ENCODE measurements at regions not wholly inside any gene's neighbourhood (a gene's known extent, or its start where the extent isn't known, plus 50 kb on each side); places are given as distances from the start of the nearest gene placed in this dataset.
"Not testable (repeated sequence)": the region's sequence is repeated elsewhere in the genome, so short reads cannot be mapped to it uniquely, and the experiment has no call there.

GRCh38 chr12:89774645-89775044, 66.0 kb upstream of the ATP2B1 start:
- H3K4me1 Mint-ChIP-seq: no peaks in the 10 kb centered on the region
- no peak overlapping the region for H3K27ac Mint-ChIP-seq
- no peak overlapping the region for H3K4me3 Mint-ChIP-seq
- no peak for ATAC-seq (replicated peaks)
- H3K27me3 Mint-ChIP-seq: no peaks in the 10 kb centered on the region
- peaks cover 4% of the 10 kb centered on the region for H3K9me3 Mint-ChIP-seq
- H3K36me3 Mint-ChIP-seq (ENCODE audit: low read depth): no peaks in the 10 kb centered on the region

DNA sequence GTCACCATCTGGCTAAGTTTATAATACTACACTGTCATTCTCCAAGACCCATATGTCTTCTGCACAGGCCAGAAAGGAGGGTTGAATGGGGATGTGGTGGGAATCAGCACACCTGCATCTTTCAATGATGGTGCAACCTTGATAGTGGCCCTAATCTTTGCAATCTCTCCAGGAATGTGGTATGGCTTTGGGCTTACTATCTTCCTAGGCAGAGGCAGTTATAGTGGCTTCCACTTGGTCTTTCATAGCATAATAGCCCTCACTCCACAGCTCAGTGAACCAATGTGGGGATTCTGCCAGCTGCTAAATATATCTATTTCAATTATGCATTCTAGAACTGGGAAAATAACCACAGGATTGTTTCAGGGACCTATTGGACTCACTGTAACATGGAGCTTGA, 61.8 kb upstream of the ATP2B1 start:
- no peak for ATAC-seq (replicated peaks)
- Mint-ChIP-seq H3K36me3 (ENCODE audit: low read depth) (no peaks in the 10 kb centered on the region), H3K27me3 (no peaks in the 10 kb centered on the region), H3K9me3 (peaks cover 4% of the 10 kb centered on the region), H3K27ac (no peak overlapping the region), H3K4me3 (no peak overlapping the region), H3K4me1 (peaks cover 10% of the 10 kb centered on the region)

- H3K27ac Mint-ChIP-seq: peak overlapping the region; percentile 28
- H3K27me3 Mint-ChIP-seq: no peaks in the 10 kb centered on the region
- no peak for ATAC-seq (replicated peaks)
- H3K4me3 Mint-ChIP-seq: no peak overlapping the region
- no peaks in the 10 kb centered on the region for H3K36me3 Mint-ChIP-seq (ENCODE audit: low read depth)
- peaks cover 15% of the 10 kb centered on the region for H3K4me1 Mint-ChIP-seq
- H3K9me3 Mint-ChIP-seq: peaks cover 9% of the 10 kb centered on the region
Measured at GRCh38 chr12:89769483-89769818, 60.8 kb upstream of the ATP2B1 start.

- Mint-ChIP-seq H3K4me1 (peaks cover 15% of the 10 kb centered on the region), H3K9me3 (peaks cover 8% of the 10 kb centered on the region), H3K27me3 (no peaks in the 10 kb centered on the region), H3K4me3 (no peak overlapping the region), H3K27ac (peak overlapping the region; percentile 43), H3K36me3 (ENCODE audit: low read depth) (no peaks in the 10 kb centered on the region)
- peak; percentile 91 for ATAC-seq (replicated peaks)
Measured at GRCh38 chr12:89768586-89769482, 60.2 kb upstream of the ATP2B1 start.

- peaks cover 15% of the 10 kb centered on the region for H3K4me1 Mint-ChIP-seq
- H3K27me3 Mint-ChIP-seq: no peaks in the 10 kb centered on the region
- H3K36me3 Mint-ChIP-seq (ENCODE audit: low read depth): no peaks in the 10 kb centered on the region
- peak overlapping the region; percentile 63 for H3K27ac Mint-ChIP-seq
- ATAC-seq (replicated peaks): no peak
- H3K9me3 Mint-ChIP-seq: peaks cover 8% of the 10 kb centered on the region
- H3K4me3 Mint-ChIP-seq: peak overlapping the region; percentile 15
Measured at GRCh38 chr12:89765959-89766824, 57.6 kb upstream of the ATP2B1 start.

DNA sequence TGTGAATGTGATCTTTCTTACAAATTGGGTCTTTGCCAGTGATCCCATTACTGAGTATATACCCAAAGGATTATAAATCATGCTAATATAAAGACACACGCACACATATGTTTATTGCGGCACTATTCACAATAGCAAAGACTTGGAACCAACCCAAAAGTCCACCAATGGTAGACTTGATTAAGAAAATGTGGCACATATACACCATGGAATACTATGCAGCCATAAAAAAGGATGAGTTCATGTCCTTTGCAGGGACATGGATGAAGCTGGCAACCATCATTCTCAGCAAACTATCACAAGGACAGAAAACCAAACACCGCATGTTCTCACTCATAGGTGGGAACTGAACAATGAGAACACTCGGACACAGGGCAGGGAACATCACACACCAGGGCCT, 55.5 kb upstream of the ATP2B1 start:
- H3K4me3 Mint-ChIP-seq; H3K36me3 Mint-ChIP-seq (ENCODE audit: low read depth); ATAC-seq (replicated peaks); H3K9me3 Mint-ChIP-seq; H3K27me3 Mint-ChIP-seq; H3K27ac Mint-ChIP-seq: not testable (repeated sequence)
- peaks cover 25% of the 10 kb centered on the region for H3K4me1 Mint-ChIP-seq

GRCh38 chr12:89762498-89763170, 54.0 kb upstream of the ATP2B1 start:
- peak overlapping the region; percentile 46 for H3K27ac Mint-ChIP-seq
- H3K9me3 Mint-ChIP-seq: peaks cover 8% of the 10 kb centered on the region
- peak; percentile 73 for ATAC-seq (replicated peaks)
- no peak overlapping the region for H3K4me3 Mint-ChIP-seq
- no peaks in the 10 kb centered on the region for H3K36me3 Mint-ChIP-seq (ENCODE audit: low read depth)
- peaks cover 23% of the 10 kb centered on the region for H3K4me1 Mint-ChIP-seq
- no peaks in the 10 kb centered on the region for H3K27me3 Mint-ChIP-seq

GRCh38 chr12:89760783-89761182, 52.1 kb upstream of the ATP2B1 start:
- Mint-ChIP-seq H3K27me3 (no peaks in the 10 kb centered on the region), H3K4me3 (peak overlapping the region; percentile 23), H3K36me3 (ENCODE audit: low read depth) (peaks cover 11% of the 10 kb centered on the region), H3K4me1 (peaks cover 33% of the 10 kb centered on the region), H3K27ac (peak overlapping the region; percentile 76), H3K9me3 (peaks cover 18% of the 10 kb centered on the region)
- ATAC-seq (replicated peaks): no peak

Data from activated T-helper 17 cell treated with anti-CD3 and anti-CD28 coated beads, Interleukin-2, amount 50 U/mL, for 72 hours (primary cell).